HG02852 (cell line): ENCODE measurements at regions not wholly inside any gene's neighbourhood (a gene's known extent, or its start where the extent isn't known, plus 50 kb on each side); places are given as distances from the start of the nearest gene placed in this dataset.
"Not testable (repeated sequence)": the region's sequence is repeated elsewhere in the genome, so short reads cannot be mapped to it uniquely, and the experiment has no call there.

Source experiments
- ATAC-seq: cut with Tn5 transposase; IDR thresholded peaks from one replicate; pipeline ENCODE4 v1.9.1; 2021; ENCODE audit warnings: mild to moderate bottlenecking, moderate library complexity; ENCODE audit not compliant: unreplicated experiment

DNA sequence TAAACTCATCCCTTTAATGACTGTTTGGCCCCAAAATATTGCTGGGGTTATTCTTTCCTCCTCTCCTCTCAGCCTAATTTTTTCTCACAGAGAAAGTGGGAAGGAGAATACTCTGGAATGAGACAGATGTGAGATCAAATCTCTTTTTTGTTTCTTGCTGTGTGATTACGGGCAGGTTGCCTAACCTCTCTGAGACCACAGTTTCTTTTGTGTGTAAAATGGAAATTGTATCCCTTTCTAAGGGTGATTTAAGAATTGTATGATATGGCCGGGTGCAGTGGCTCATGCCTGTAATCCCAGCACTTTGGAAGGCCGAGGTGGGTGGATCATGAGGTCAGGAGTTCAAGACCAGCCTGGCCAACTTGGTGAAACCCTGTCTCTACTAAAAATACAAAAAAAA is 111.5 kb upstream of the MRPS22 start:
- ATAC-seq: not testable (repeated sequence)

DNA sequence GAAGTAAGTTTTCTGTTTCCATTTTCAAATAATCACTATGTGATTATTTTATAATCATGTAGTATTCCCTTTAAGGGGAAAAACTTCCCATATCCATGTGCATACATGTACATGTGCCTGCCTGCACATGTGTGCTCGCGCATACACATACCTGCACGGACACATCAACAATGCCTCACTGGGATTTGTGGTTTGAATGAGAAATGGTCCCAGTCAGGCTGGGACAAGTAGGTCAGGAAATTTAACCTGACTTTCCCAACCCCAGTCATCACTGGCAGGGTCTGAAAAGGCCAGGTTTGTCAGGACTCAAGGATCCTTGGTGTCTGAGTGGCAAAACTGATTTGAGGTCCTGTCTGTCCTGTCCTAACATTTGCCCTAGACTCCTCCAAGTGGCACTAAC is 109.3 kb upstream of the MRPS22 start:
- no peak for ATAC-seq

DNA sequence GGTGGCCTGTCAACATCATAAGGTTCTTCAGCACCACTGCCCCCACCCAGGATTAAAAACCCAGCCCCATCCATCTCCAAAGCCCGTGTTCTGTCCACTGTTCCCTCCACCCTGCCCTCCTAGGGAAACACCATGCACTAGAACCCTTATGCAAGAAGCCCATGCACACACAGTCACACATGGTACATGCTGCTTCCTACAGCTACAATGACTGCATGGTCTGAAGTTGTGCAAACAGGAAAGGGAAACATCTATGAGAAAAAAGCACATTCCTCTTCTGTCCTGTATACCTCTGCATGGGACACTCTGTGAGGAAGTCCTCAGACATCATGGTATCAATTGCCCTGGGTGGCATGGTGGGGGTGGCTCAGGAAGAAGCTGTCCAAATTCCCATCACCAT is 108.6 kb upstream of the MRPS22 start:
- ATAC-seq: no peak

DNA sequence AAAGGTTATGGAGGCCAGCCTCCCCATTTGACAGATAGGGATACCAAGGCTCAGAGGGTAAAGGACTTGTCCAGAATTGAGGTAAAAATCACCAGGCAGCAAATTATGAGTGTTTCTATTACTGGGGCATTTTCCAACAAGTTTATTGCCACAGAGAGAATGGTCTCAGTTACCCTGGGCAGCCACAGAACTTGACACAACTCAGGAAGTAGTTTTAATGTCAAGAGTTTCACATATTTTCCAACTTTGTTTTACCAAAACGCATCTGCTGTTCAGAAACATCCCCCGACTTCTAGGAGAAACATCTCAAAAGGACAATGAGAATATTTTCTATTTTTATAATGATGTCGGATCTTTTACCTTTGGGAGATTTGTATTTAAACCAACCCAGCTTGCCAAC is 107.5 kb upstream of the MRPS22 start:
- ATAC-seq: no peak

DNA sequence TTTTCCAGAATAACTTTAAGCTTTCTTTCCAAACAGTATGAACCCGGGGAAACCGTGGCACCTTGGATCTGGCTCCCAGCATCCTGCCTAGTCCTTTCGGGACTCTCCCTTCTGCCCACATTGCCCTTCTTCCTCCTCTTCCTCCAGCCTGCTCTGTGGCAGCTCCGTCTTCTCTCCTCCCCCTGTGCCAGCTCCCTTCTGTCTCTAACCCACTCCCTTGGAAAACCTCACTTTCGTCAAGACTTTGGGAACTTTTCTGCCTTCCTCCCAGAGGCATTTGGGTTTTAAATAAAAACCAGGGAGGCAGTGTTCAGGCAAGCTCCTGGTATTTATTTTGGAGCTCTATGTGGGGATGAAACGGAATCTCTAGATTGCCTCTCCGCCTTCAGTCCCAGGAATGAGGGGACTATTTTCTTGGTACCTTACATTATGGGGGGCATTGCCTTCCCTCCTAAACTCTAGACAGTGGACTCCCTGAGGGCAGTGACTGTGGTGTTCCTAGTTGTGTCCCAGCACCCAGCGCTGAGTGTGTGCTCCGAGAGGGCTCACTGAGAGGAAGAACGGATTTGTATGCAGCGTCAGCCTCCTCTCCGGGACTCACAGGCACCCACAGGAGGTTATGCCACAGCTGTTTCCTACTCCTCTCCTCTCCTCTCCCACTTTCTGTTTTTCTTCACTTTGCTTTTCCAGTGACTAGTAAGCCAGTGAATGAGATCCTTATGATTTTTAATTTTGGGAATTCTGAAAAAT is 105.4 kb upstream of the MRPS22 start:
- ATAC-seq: no peak

DNA sequence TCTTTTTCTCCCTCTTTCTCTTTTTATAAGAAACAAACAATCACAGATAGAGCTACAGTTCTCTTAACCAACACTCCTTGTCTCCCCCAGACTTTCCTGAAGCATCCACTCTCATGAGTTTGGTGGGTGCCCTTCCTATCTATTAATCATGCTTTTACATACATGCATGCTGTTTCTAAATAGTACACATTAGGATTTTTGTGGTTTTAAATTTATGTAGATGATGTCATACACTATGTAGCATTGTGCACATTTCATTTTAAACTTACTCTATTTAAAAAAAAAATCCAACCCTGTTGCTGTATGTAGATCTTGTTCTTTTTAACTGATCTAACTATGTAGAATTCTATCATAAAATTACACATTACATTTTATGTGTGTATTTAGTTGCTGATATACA is 104.3 kb upstream of the MRPS22 start:
- ATAC-seq: no peak

DNA sequence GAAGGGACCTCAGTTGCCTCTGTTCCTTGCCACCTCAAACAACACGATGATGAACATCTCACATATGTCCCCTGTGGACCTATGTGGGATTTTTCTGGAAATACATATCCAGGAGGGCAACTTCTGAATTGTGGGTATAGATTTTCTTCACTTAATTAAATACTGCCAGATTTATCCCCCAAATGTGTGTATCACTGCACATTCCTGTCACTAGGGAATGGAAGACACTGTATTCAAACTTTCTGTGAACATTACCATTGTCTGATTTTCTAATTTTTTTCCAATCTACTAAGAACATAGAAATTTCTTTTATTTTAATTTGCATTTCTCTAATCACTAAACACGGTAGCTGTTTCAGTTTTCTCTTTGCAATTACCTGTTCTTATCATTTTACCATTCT is 102.0 kb upstream of the MRPS22 start:
- no peak for ATAC-seq

DNA sequence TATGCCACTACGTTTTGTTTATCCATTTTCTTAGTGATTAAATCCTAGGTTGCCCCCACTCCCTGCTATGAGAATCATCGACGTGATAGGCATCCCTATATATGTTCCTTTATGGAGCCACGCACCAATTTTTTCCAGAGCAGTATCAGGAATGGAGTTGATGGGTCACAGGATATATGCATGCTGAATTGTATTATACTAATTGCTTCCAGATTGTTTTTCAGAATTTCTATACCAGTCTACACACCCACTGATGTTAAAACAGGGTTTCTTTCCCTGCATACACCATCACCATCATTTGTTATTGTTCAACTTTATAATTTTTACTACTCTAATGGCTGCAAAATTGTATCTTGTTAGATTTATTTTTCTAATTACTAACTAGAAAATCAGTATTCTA is 100.1 kb upstream of the MRPS22 start:
- no peak for ATAC-seq

DNA sequence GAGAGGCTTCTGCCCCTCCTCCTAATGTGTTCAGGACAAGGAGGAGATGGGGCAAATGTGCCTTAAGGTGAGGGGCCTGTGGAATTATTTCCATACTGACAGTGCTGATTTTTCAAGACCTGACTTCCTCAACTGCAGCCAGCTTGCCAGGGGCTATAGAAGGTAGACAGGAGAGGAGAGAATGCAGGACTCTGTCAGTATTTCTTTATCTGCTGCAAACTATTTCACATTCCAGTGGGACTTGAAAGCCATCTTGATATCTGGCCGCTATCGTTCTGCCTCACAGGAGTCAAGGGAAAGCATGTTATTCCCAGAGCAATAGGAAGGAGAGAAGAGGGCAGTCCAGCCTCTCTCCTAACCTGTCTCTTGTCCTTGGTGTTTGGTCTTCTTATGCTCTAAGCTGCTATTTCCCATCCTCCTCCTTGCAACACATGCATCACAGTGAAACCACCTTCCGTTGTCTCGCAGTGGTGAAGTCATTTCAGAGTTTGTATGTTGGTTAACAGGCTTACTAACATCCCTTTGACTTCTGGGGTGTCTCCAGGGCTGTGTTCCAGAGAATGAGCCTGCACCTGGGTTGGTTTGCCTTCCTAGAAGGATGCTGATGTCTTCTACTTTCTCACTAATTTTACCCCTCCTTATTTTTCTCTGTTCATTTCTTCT is 95.1 kb upstream of the MRPS22 start:
- ATAC-seq: no peak

DNA sequence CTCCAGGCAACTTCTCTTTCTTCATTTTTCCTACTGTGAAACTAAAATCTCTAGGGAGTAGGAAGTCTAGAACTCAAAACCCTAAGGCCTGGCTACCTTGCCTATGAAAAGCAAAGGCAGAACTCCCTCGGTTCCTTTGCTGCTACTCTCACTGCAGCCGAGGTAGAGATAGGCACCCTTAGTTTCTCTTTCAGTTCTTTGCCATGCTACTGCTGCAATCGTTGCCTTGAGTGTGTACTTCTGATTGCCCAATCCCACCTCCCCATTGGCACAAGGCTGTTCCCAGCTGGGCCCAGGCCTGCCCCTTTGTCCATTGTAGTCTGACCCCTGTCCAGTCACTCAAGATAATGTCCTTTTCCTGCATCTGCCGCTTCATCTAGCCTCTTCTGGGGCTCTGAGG is 92.3 kb upstream of the MRPS22 start:
- ATAC-seq: no peak

DNA sequence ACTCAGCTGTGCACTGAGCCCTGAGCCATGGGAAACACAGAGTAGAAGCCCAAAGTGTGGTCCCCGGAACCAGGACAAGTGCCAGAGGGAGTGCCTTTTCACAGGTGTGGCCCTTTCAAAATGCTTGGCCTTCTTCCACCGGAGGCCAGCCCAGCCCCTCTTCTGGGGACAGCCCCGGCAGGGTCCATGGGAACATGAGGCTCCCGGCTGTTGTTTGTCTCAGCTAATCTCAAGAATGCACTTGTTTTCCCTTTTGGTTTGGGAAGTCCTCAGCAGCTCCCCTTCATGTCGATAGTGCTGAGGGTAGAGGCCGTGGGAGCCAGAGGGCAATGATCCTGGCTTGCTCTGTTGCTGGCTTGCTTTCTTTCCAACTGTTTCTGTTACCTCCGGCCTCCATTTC is 91.1 kb upstream of the MRPS22 start:
- no peak for ATAC-seq

DNA sequence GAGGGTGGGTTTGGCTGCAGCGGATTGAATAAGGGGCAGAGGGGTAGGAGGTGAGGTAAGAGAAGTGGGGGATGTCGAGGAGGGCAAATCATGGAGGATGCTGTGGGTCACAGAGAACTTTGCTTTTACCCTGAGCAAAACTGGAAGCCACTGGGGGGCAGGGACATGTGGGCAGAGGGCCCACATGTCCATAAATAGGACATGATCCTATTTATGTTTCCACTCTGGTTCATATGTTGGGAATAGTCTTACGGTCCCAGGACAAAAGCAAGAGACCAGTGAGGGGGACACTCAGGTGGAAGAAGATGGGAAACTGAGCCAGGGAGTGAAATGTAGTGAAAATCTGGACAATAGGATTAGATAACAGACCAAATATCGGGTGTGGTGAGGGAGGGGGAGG is 85.5 kb upstream of the MRPS22 start:
- ATAC-seq: no peak

DNA sequence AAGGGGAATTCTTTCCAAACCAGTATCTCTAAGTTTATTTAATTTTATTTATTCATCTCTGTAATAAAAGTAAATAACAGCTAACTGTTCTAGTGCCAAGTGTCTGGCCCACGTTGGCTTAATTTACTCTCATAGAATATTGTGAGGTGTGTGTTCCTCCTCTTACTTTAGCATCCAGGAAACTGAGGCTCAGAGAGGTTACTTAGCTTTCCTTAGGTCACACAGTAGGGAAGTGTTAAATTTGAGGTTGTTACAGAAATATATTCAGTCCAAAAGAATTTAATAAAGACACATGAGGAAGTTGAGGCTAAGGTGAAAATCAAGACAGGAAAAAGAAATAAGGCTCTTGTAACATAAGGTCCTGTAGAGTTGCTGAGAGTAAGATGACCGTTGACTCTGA is 84.4 kb upstream of the MRPS22 start:
- ATAC-seq: no peak

DNA sequence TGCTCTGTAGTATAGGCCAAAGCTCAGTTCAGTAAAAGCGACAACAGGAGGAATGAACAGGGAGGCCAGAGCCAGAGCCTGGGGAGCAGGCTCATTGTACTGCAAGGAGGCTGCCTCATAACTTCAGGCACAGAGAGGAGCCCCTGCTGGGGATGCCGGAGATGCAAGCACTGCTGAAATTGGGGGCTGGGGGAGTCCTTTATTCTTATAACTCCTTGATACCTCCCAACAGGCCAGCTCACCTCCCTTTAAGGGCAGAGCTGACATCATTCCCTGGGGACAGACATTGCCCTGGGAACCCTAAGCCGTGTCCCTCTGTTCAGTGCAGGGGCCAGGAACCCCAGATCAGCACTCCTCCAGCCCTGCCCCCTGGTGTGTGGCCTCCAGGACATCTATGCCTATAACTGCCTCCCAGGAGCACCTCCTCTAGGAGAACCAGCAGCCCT is 83.8 kb upstream of the MRPS22 start:
- ATAC-seq: no peak

DNA sequence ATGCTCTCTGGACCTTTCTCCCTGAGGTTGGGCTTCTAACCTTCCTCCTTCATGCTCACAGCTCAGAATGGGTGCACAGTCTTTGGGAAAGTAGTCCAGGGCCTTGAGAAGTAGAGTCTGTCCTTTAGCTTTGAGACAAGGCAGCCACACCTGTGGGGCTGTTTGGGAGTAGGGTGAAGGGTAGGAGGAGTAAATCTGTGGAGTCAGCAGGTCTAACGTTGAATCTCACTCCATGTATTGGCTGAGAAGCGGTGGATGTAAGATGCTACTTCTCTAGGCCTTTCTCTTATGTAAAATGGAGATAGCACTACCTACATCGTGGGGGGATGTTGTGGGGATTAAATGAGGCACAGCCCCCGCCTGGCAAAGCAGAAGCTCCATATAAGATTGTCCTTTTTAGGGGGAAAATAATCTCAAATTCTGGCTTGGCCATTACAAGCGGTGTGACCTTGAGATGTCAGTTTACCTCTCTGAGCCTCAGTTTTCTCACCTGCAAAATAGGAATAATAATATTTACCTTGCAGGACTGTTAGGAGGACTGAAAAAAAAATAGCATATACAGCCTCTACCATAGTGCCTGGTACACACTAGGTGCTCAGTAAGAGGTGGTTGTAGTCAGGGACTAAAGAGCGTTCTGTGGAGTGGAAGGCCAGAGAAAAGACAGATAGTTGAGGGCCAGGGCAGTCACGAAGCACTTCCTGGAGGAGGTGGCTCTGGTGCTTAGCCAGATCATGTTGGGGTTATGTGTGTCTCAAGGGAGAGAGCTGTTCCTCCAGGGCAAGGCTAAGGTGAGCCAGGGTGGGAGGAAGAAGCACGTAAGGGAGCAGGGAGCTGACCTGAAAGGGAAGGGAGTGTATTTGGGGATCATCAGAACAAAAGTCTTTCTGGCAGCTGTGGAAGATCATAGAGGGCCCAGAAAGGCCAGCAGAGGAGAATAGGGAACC is 82.8 kb upstream of the MRPS22 start:
- no peak for ATAC-seq

DNA sequence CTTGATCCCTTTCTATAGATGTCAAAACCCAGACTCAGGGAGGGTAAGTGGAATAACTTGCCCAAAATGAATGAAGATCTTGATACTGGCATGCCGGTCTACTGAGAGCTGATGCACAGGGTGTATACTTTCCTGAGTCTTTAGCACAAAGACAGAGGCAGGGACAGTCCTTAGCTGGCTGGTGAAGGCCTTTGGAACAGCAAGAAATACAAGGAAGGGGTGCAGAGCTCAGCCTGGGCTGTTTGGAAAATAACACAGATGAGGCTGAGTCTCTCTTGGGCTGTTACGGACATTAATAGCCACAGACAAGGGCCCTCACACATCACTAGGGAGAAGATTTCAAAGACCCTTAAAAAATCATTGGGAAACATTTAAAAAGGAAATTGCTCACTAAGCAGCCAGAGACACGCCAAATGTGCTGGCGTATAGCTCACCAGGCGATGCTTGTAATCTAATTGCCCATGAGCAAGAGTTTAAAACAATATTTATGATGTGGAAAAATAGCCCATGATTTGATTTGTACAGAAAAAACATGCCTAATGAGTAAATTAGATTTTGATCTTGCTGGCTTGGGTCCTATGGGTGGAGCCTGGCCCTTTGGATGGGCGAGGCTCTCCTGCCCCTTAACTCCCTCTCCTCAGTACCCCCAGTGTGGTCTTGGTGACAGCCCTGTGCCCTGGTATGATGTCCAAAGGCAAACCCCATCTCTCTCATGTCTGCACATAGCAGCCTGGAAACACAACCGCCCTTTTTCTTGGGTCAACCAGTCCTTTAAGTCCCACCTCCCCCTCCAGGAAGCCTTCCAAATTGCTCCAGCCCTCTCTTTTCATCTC is 81.8 kb upstream of the MRPS22 start:
- ATAC-seq: no peak

DNA sequence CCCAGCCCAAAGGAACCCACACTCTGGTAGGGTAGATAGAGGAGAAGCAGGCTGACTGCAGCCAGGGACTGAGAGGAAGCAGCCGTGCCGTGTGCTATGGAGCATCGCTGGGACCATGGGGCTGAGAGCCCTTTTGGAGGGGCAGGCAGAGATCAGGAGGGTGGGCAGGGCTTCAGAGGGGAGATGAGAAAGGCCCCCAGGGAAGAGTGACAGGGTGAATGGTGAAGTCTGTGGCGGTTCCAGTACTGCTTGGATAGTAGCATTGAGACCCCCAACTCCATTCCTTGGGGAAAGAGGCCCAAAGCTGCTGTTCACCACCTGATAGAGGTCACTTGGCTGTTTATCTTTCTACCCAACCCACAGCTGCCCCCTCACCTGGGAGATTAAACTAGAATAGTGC is 80.0 kb upstream of the MRPS22 start:
- ATAC-seq: no peak

DNA sequence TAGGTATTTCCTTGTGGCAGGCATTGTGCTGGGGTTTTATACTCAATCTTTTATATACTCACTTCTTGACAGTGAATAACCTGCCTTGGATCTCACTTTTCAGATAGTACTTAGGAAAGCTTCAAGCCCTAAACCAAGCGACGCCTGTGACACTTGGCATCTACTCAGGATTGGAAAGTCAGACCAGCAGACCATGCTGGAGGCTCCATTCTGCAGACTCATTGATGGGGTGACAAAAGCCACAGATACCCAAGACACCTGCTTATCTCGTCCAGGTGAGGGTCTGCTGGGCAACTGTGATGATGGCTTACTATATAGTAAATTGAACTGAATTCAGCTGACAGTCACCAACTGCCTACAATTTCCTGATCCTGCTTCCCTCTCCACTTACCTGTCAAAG is 79.4 kb upstream of the MRPS22 start:
- no peak for ATAC-seq

DNA sequence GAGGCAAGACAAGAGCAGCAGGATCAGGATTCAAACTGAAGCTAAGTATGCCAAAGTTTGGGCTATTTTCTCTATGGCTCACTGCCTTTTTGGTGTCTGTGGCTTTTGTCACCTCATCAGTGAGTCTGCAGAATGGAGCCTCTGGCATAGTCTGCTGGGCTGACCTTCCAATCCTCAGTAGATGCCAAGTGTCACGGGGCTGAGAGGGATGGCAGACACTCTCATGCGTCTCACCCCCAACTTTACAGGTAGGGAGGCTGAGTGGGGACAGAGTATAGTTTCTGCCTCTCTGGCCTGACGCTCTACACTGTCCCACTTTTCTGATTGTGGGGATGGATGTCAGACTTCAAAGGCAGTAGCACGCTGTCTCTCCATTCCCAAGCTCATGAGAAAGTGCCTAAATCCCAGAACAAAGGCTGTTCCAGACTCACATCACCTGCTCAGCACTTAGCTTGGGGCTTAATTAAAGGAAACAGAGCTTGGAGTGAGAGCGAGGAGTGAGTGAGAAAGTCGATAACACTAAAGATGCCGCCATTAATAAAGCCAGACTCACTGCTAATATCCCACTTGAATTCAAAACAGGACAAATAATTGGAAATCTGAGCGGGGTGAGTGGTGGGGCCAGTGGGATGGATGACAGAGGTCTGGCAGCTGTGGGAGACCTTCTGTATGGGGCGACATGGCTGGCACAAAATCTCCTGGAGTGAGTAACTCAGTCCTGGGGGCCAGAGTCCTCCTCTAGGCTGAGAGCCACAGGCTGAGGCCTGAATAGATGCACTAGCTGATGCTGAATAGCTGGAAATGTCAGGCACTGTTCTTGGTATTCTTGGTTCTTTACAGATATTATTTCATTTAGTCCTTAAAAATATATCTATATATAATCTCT is 78.4 kb upstream of the MRPS22 start:
- no peak for ATAC-seq
